NCI-H1092 (cell line): ENCODE measurements at regions not wholly inside any gene's neighbourhood (a gene's known extent, or its start where the extent isn't known, plus 50 kb on each side); places are given as distances from the start of the nearest gene placed in this dataset.
"Not testable (repeated sequence)": the region's sequence is repeated elsewhere in the genome, so short reads cannot be mapped to it uniquely, and the experiment has no call there.

Source experiments
- DNase-seq: peaks from one replicate; lab custom pipeline; 2025; lab: John Stamatoyannopoulos, UW

GRCh38 chr5:16987776-16988175 is 51.7 kb upstream of the MYO10 start:
- DNase-seq = no peak

- DNase-seq = not testable (repeated sequence)
Observed at GRCh38 chr5:16990817-16991520, 54.9 kb upstream of the MYO10 start.

GRCh38 chr5:16992006-16992405 is 55.9 kb upstream of the MYO10 start:
- DNase-seq = no peak

- DNase-seq = no peak
Observed at GRCh38 chr5:16992444-16992843, 56.4 kb upstream of the MYO10 start.

GRCh38 chr5:16994565-16994964 is 58.5 kb upstream of the MYO10 start:
- no peak for DNase-seq

GRCh38 chr5:16995372-16995771 is 59.3 kb upstream of the MYO10 start:
- DNase-seq = no peak

GRCh38 chr5:17000291-17000939 is 64.3 kb upstream of the MYO10 start:
- DNase-seq = no peak

- no peak for DNase-seq
Observed at GRCh38 chr5:17001428-17001827, 65.3 kb upstream of the MYO10 start.

- no peak for DNase-seq
Observed at GRCh38 chr5:17004441-17005106, 68.5 kb upstream of the MYO10 start.

GRCh38 chr5:17005107-17005828 is 69.2 kb upstream of the MYO10 start:
- DNase-seq = no peak

GRCh38 chr5:17012289-17012688 is 76.2 kb upstream of the MYO10 start:
- DNase-seq = no peak

- DNase-seq = no peak
Observed at GRCh38 chr5:17014686-17015085, 78.6 kb upstream of the MYO10 start.

GRCh38 chr5:17018871-17019270 is 82.8 kb upstream of the MYO10 start:
- DNase-seq = no peak

GRCh38 chr5:17019324-17019723 is 83.2 kb upstream of the MYO10 start:
- DNase-seq = no peak

- DNase-seq = no peak
Observed at GRCh38 chr5:17020678-17021601, 84.9 kb upstream of the MYO10 start.

GRCh38 chr5:17021602-17021932 is 85.5 kb upstream of the MYO10 start:
- no peak for DNase-seq

GRCh38 chr5:17022296-17022695 is 86.2 kb upstream of the MYO10 start:
- no peak for DNase-seq

GRCh38 chr5:17024686-17025180 is 88.6 kb upstream of the MYO10 start:
- no peak for DNase-seq

GRCh38 chr5:17031659-17032277 is 95.7 kb upstream of the MYO10 start:
- DNase-seq = not testable (repeated sequence)

GRCh38 chr5:17032314-17032985 is 96.4 kb upstream of the MYO10 start:
- not testable (repeated sequence) for DNase-seq
